ENCODE measurements at regions not wholly inside any gene's neighbourhood (a gene's known extent, or its start where the extent isn't known, plus 50 kb on each side); places are given as distances from the start of the nearest gene placed in this dataset.

DNA sequence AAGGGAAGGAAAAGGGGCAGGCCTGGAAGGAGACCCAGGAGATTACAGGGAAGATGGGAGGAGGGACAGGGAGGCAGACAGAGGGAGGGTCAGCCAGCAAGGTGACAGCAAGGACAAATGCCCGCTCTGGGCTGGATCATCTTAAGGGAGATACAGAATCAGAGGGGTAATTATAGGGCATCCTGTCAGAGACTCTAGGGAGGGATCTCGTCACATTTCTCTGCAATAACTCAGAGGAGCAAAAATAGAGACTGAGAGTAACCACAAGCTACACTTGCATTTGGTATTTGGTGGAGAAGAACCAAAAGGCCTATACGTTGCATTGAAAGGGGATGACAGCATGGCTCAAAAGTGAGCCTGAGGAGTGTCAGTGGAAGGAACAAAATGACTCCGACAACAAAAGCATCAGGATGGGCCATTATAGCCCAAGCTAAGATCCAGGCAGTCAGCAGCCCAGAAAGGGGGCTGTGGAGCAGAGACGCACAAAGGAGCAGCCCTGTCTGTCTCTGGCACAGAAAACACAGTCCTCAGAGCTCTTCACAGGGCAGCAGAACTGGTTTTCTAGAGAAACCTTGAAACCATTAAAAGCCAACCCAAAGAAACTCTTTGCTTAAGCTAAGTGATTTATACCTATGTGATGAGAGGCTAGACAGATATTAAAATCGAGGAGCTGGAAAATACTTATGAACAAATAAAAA, 430.2 kb upstream of the VSTM2A start:
- DNase-seq, result no peak
- Histone ChIP-seq H3K9me3 (no peaks in the 10 kb centered on the region), H3K4me1 (no peaks in the 10 kb centered on the region), H3K27ac (no peak overlapping the region), H3K27me3 (ENCODE audit: low read depth) (no peaks in the 10 kb centered on the region), H3K36me3 (no peaks in the 10 kb centered on the region), H3K4me3 (no peak overlapping the region)
- intact Hi-C loops (cut with DNase I), result no loop called here
- TF ChIP-seq CTCF (IDR thresholded peaks at IDR 0.05), result no peak
- ATAC-seq, result no peak

DNA sequence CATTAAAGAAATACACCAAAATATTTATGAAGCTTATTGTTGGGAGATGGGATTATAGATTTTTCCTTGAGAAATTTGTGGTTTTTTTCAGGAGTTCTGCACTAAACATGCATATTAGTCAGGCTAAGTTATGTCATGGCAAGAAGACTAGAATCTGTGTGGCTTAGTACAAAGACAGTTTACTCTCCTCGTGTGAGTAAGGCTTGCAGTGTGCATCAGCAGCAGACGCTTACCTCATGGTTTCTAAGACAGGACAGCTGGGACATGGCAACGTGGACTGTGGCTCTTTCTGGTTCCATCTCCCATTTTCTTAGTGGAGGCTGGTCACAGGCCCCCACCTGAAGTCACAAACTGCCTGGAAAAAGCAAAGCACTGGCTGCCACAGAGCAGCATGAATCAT, 429.6 kb upstream of the VSTM2A start:
- Histone ChIP-seq H3K27me3 (ENCODE audit: low read depth) (no peaks in the 10 kb centered on the region), H3K4me3 (no peak overlapping the region), H3K9me3 (no peaks in the 10 kb centered on the region), H3K4me1 (no peaks in the 10 kb centered on the region), H3K36me3 (no peaks in the 10 kb centered on the region), H3K27ac (no peak overlapping the region)
- intact Hi-C loops (cut with DNase I), result no loop called here
- DNase-seq (no peak), ATAC-seq (no peak)
- TF ChIP-seq CTCF (IDR thresholded peaks at IDR 0.05), result no peak

GRCh38 chr7:54115028-54115763, 427.0 kb upstream of the VSTM2A start:
- Histone ChIP-seq H3K27me3 (ENCODE audit: low read depth) (no peaks in the 10 kb centered on the region), H3K9me3 (no peaks in the 10 kb centered on the region), H3K4me1 (no peaks in the 10 kb centered on the region), H3K36me3 (no peaks in the 10 kb centered on the region), H3K4me3 (no peak overlapping the region), H3K27ac (no peak overlapping the region)
- intact Hi-C loops (cut with DNase I), result no loop called here
- DNase-seq, result no peak
- ATAC-seq, result no peak
- no peak for TF ChIP-seq CTCF (IDR thresholded peaks at IDR 0.05)

- Histone ChIP-seq H3K36me3 (no peaks in the 10 kb centered on the region), H3K9me3 (no peaks in the 10 kb centered on the region), H3K27ac (no peak overlapping the region), H3K4me3 (no peak overlapping the region), H3K4me1 (no peaks in the 10 kb centered on the region), H3K27me3 (ENCODE audit: low read depth) (no peaks in the 10 kb centered on the region)
- intact Hi-C loops (cut with DNase I), result no loop called here
- TF ChIP-seq CTCF (IDR thresholded peaks at IDR 0.05), result no peak
- ATAC-seq, result no peak
- DNase-seq, result no peak
Measured at GRCh38 chr7:54116956-54117355, 425.2 kb upstream of the VSTM2A start.

DNA sequence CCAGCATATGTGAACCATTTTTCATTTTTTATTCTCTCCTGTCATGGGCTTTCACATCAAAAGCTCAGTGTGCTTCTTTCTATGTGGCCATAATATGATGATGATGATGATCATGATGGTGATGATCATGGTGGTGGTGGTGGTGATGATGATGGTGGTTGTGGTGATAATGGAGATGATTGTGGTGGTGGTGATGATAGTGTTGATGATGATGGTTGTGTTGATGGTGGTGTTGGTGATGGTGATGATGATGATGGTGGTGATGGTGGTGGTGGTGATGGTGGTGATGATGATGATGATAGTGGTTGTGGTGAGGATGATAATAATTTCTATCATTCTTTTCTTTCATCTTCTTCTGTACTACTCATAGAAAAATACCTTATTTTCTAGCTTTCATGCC, 413.1 kb upstream of the VSTM2A start:
- DNase-seq (no peak), ATAC-seq (no peak)
- Histone ChIP-seq H3K36me3 (no peaks in the 10 kb centered on the region), H3K27ac (no peak overlapping the region), H3K4me3 (no peak overlapping the region), H3K27me3 (ENCODE audit: low read depth) (no peaks in the 10 kb centered on the region), H3K9me3 (no peaks in the 10 kb centered on the region), H3K4me1 (no peaks in the 10 kb centered on the region)
- no peak for TF ChIP-seq CTCF (IDR thresholded peaks at IDR 0.05)
- intact Hi-C loops (cut with DNase I), result no loop called here
